Breast epithelium (tissue), 4 donors: ENCODE measurements at regions not wholly inside any gene's neighbourhood (a gene's known extent, or its start where the extent isn't known, plus 50 kb on each side); places are given as distances from the start of the nearest gene placed in this dataset.

Experiments
- DNase-seq, 2 donors: peaks; one replicate each; pipeline ENCODE4 v3.0.0-alpha.2; 2019; ENCODE audit warnings: low spot score in 2 of 2
- H3K27ac ChIP-seq, 2 donors: fragments of 200-600 bp; sonication (generic) in 1 of 2; one replicate each; pipeline ENCODE4 v1.5.1; 2016 to 2019; ENCODE audit warnings: mild to moderate bottlenecking in 1 of 2
- H3K27me3 ChIP-seq, 2 donors: fragments of 200-600 bp; sonication (generic) in 1 of 2; one replicate each; pipeline versions ENCODE4 v1.5.1 to v1.6.0; 2017 to 2019; ENCODE audit warnings: control low read depth in 1 of 2, mild to moderate bottlenecking in 1 of 2
- H3K36me3 ChIP-seq: fragments of 200-600 bp; one replicate; pipeline ENCODE4 v1.5.1; 2019
- H3K4me1 ChIP-seq, 2 donors: fragments of 200-600 bp; sonication (generic); one replicate each; pipeline ENCODE4 v1.5.1; 2016 to 2019; ENCODE audit warnings: control low read depth in 1 of 2
- H3K4me3 ChIP-seq, 3 donors: fragments of 200-600 bp; sonication (generic); 1 replicate in 2 of 3; 2 replicates in 1 of 3; pipeline ENCODE4 v1.5.1; 2016 to 2019; ENCODE audit warnings: mild to moderate bottlenecking in 3 of 3, moderate library complexity in 2 of 3
- H3K9me3 ChIP-seq, 2 donors: fragments of 200-600 bp; sonication (generic) in 1 of 2; one replicate each; pipeline ENCODE4 v1.5.1; 2016 to 2019; ENCODE audit warnings: control low read depth in 1 of 2
- CTCF ChIP-seq, 3 donors: fragments of 450-650 bp; IDR thresholded peaks; one replicate each; pipeline ENCODE4 v1.5.1; 2016 to 2017; ENCODE audit warnings: antibody characterized with exemption in 3 of 3, mild to moderate bottlenecking in 3 of 3, moderate library complexity in 3 of 3
- POLR2A ChIP-seq: fragments of 450-650 bp; IDR thresholded peaks from one replicate; pipeline ENCODE4 v1.6.1; 2016; ENCODE audit warnings: antibody characterized with exemption, mild to moderate bottlenecking, moderate library complexity
- POLR2AphosphoS5 ChIP-seq, 3 donors: sonication (generic); formaldehyde crosslinking; IDR thresholded peaks; one replicate each; pipeline ENCODE4 v1.6.1; 2017; ENCODE audit warnings: antibody characterized with exemption in 3 of 3
- intact Hi-C: fragments of 100-400 bp; cut with DNase I; formaldehyde crosslinking; loops from one replicate; pipeline ENCODE4 v1.15.1; 2023; ENCODE audit warnings: low total_unique reads

DNA sequence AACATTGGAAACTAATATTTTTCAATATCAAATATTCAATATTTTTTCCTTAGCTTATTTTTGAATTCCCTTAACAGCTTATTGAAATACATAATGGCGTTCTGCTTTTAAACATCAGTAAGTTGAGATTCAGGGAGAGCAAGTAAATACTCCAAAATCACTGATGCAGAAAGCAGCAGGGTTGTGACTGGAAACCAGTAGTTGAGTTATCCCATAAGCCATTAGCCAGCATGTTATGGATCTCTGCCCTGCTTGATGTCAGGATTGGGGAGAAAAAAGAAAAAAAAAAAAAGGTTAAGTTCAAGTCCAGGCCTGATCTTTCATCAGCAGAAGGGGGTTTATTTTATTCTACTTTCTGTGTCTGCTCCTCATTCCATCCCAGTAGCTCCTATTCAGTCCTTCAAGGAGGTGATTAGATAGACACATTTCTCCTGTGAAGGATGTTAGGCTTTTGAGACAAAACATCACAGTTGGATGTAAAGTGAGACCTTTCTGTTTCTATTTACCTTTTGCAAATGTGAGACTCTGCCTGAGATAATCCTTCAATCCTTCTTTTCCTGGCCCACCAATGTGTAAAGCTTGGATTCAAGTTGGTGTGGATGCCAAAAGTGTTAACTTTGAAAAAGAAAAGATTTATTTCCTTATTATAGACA is 110.9 kb upstream of the HDAC9 start:
- Histone ChIP-seq H3K36me3 (no peaks in the 10 kb centered on the region), H3K9me3 (no peaks in the 10 kb centered on the region), H3K4me3 (no peak overlapping the region), H3K4me1 (no peaks in the 10 kb centered on the region), H3K27ac (no peak overlapping the region), H3K27me3 (no peaks in the 10 kb centered on the region)
- no peak for TF ChIP-seq POLR2AphosphoS5 (IDR thresholded peaks at IDR 0.05)
- TF ChIP-seq CTCF (IDR thresholded peaks at IDR 0.05) = no peak
- no peak for TF ChIP-seq POLR2A
- DNase-seq = no peak
- intact Hi-C loops = no loop called here

- DNase-seq = no peak
- Histone ChIP-seq H3K4me3 (no peak overlapping the region), H3K9me3 (no peaks in the 10 kb centered on the region), H3K27me3 (no peaks in the 10 kb centered on the region), H3K36me3 (no peaks in the 10 kb centered on the region), H3K4me1 (no peaks in the 10 kb centered on the region), H3K27ac (no peak overlapping the region)
- TF ChIP-seq POLR2AphosphoS5 (IDR thresholded peaks at IDR 0.05) = no peak
- TF ChIP-seq POLR2A = no peak
- no peak for TF ChIP-seq CTCF (IDR thresholded peaks at IDR 0.05)
- intact Hi-C loops = no loop called here
Measured at GRCh38 chr7:18386607-18387006, 108.9 kb upstream of the HDAC9 start.

- Histone ChIP-seq H3K27me3 (no peaks in the 10 kb centered on the region), H3K9me3 (no peaks in the 10 kb centered on the region), H3K4me3 (no peak overlapping the region), H3K36me3 (no peaks in the 10 kb centered on the region), H3K27ac (no peak overlapping the region), H3K4me1 (no peaks in the 10 kb centered on the region)
- TF ChIP-seq CTCF (IDR thresholded peaks at IDR 0.05) = no peak
- TF ChIP-seq POLR2AphosphoS5 (IDR thresholded peaks at IDR 0.05) = no peak
- no peak for TF ChIP-seq POLR2A
- DNase-seq = no peak
- intact Hi-C loops = no loop called here
Measured at GRCh38 chr7:18387191-18387735, 108.3 kb upstream of the HDAC9 start.

GRCh38 chr7:18390535-18390907 is 105.0 kb upstream of the HDAC9 start:
- Histone ChIP-seq H3K27me3 (no peaks in the 10 kb centered on the region), H3K36me3 (no peaks in the 10 kb centered on the region), H3K4me3 (no peak overlapping the region), H3K27ac (peak overlapping the region in 1 of 2 donors; percentile 17), H3K4me1 (no peaks in the 10 kb centered on the region), H3K9me3 (no peaks in the 10 kb centered on the region)
- intact Hi-C loops = no loop called here
- TF ChIP-seq POLR2AphosphoS5 (IDR thresholded peaks at IDR 0.05) (no peak), POLR2A (no peak), CTCF (IDR thresholded peaks at IDR 0.05) (no peak)
- no peak for DNase-seq

- no peaks in the 10 kb centered on the region for H3K9me3 ChIP-seq
- H3K27me3 ChIP-seq = no peaks in the 10 kb centered on the region
- no peak overlapping the region for H3K27ac ChIP-seq
- H3K36me3 ChIP-seq = no peaks in the 10 kb centered on the region
- H3K4me3 ChIP-seq = no peak overlapping the region
- TF ChIP-seq POLR2A (no peak), POLR2AphosphoS5 (IDR thresholded peaks at IDR 0.05) (no peak), CTCF (IDR thresholded peaks at IDR 0.05) (no peak)
- intact Hi-C loops = no loop called here
- H3K4me1 ChIP-seq = no peaks in the 10 kb centered on the region
- no peak for DNase-seq
Measured at GRCh38 chr7:18393465-18394118, 102.0 kb upstream of the HDAC9 start.
